H1 (cell line): ENCODE measurements at regions not wholly inside any gene's neighbourhood (a gene's known extent, or its start where the extent isn't known, plus 50 kb on each side); places are given as distances from the start of the nearest gene placed in this dataset.

Experiments
- CTCF ChIA-PET: fragments of 300-600 bp; sonication (Branson Sonifier 250); formaldehyde crosslinking; loops from one replicate; lab custom pipeline; 2021; ENCODE audit not compliant: partially characterized antibody; lab: Charles Lee
- POLR2A ChIA-PET: fragments of 300-600 bp; sonication (Branson Sonifier 250); formaldehyde crosslinking; loops from one replicate; lab custom pipeline; 2021; ENCODE audit warnings: inconsistent platforms; ENCODE audit not compliant: partially characterized antibody; lab: Charles Lee
- DNase-seq, 2 experiments: peaks; one replicate each; pipeline versions ENCODE4 v3.0.0 to v3.0.0-alpha.2; 2010 to 2022; ENCODE audit warnings: low spot score in 2 of 2, low read depth in 1 of 2, mixed read lengths in 1 of 2
- FAIRE-seq: peaks from 2 replicates; lab custom pipeline; 2011; peaks lifted over from hg19 to GRCh38; lab: Jason Lieb, UNC
- H2AFZ ChIP-seq: 2 replicates; pipeline ENCODE4 v1.8.1; 2012; ENCODE audit warnings: low read length, inconsistent platforms
- H2AK5ac ChIP-seq: 2 replicates; pipeline ENCODE4 v1.6.1; 2013; ENCODE audit warnings: low read depth, low read length
- H2BK120ac ChIP-seq: replicated peaks from 2 replicates; pipeline ENCODE3; 2013; ENCODE audit warnings: low read depth, low read length, inconsistent platforms
- H2BK12ac ChIP-seq: 2 replicates; pipeline ENCODE4 v1.6.1; 2013; ENCODE audit warnings: low read depth, low read length
- H2BK15ac ChIP-seq: 2 replicates; pipeline ENCODE4 v1.6.1; 2013; ENCODE audit warnings: low read length
- H2BK20ac ChIP-seq: 2 replicates; pipeline ENCODE4 v1.6.1; 2013; ENCODE audit warnings: low read length
- H2BK5ac ChIP-seq: 2 replicates; pipeline ENCODE4 v1.6.1; 2013; ENCODE audit warnings: low read depth, low read length
- H3K14ac ChIP-seq: 2 replicates; pipeline ENCODE4 v1.6.1; 2013; ENCODE audit warnings: inconsistent platforms; ENCODE audit not compliant: insufficient read length
- H3K18ac ChIP-seq: 2 replicates; pipeline ENCODE4 v1.6.1; 2013; ENCODE audit warnings: low read length; ENCODE audit errors: extremely low read depth
- H3K23ac ChIP-seq: 2 replicates; pipeline ENCODE4 v1.6.1; 2013; ENCODE audit warnings: inconsistent platforms; ENCODE audit not compliant: insufficient read length
- H3K23me2 ChIP-seq: 2 replicates; pipeline ENCODE4 v1.6.1; 2013; ENCODE audit warnings: low read depth, low read length
- H3K27ac ChIP-seq: 2 replicates; pipeline ENCODE4 v1.6.1; 2011; ENCODE audit warnings: low read depth, low read length, inconsistent platforms
- H3K27me3 ChIP-seq, 4 experiments: replicated peaks in 1 of 4; 1 replicate in 1 of 4; 2 replicates in 3 of 4; pipeline versions ENCODE4 v1.6.1 to v1.8.1; 2011 to 2013; ENCODE audit warnings: low read length in 3 of 4, mild to moderate bottlenecking in 3 of 4, inconsistent platforms in 2 of 4, mixed read lengths in 2 of 4, moderate library complexity in 1 of 4; ENCODE audit not compliant: control insufficient read depth in 3 of 4, insufficient read depth in 3 of 4; ENCODE audit errors: extremely low read depth in 1 of 4
- H3K36me3 ChIP-seq, 4 experiments: 2 replicates each; pipeline versions ENCODE4 v1.6.1 to v1.8.1; 2011 to 2013; ENCODE audit warnings: mild to moderate bottlenecking in 4 of 4, low read length in 3 of 4, moderate library complexity in 2 of 4, control low read depth in 1 of 4, inconsistent platforms in 1 of 4; ENCODE audit not compliant: insufficient read depth in 4 of 4, control insufficient read depth in 2 of 4
- H3K4ac ChIP-seq: replicated peaks from 2 replicates; pipeline ENCODE3; 2013; ENCODE audit warnings: low read length, low read depth, mixed read lengths, inconsistent platforms; ENCODE audit not compliant: insufficient read length
- H3K4me1 ChIP-seq, 4 experiments: replicated peaks in 1 of 4; 1 replicate in 1 of 4; 2 replicates in 3 of 4; pipeline versions ENCODE4 v1.6.1 to v1.8.1; 2011 to 2013; ENCODE audit warnings: low read length in 3 of 4, inconsistent platforms in 2 of 4, mixed read lengths in 1 of 4; ENCODE audit not compliant: insufficient read depth in 4 of 4, control insufficient read depth in 3 of 4
- H3K4me2 ChIP-seq, 2 experiments: 2 replicates each; pipeline versions ENCODE4 v1.6.1 to v1.8.1; 2011 to 2013; ENCODE audit warnings: low read depth in 2 of 2, low read length in 2 of 2, control low read depth in 1 of 2, inconsistent platforms in 1 of 2, mild to moderate bottlenecking in 1 of 2; ENCODE audit not compliant: insufficient read depth in 1 of 2
- H3K4me3 ChIP-seq, 4 experiments: fragments of 200-600, 300-600 bp in 1 of 4; sonication (generic), shearing (Covaris generic), sonication (Bioruptor Twin) in 1 of 4; 2 replicates each; pipeline versions ENCODE4 v1.5.1 to v1.8.1; 2011 to 2016; ENCODE audit warnings: low read length in 4 of 4, low read depth in 3 of 4, control low read depth in 2 of 4, inconsistent platforms in 2 of 4, mild to moderate bottlenecking in 2 of 4, mixed read lengths in 1 of 4, moderate library complexity in 1 of 4; ENCODE audit not compliant: insufficient read depth in 2 of 4; ENCODE audit errors: extremely low read depth in 1 of 4
- H3K56ac ChIP-seq: replicated peaks from 2 replicates; pipeline ENCODE3; 2013; ENCODE audit warnings: low read depth, mild to moderate bottlenecking, mixed read lengths, low read length, inconsistent platforms; ENCODE audit not compliant: insufficient read length
- H3K79me1 ChIP-seq: 2 replicates; pipeline ENCODE4 v1.6.1; 2013; ENCODE audit warnings: low read depth, low read length, control low read depth
- H3K79me2 ChIP-seq, 2 experiments: 2 replicates each; pipeline versions ENCODE4 v1.6.1 to v1.8.1; 2012 to 2013; ENCODE audit warnings: low read length in 2 of 2, mild to moderate bottlenecking in 2 of 2, inconsistent platforms in 1 of 2; ENCODE audit not compliant: insufficient read depth in 2 of 2, control insufficient read depth in 1 of 2
- H3K9ac ChIP-seq, 4 experiments: replicated peaks in 1 of 4; 1 replicate in 1 of 4; 2 replicates in 3 of 4; pipeline versions ENCODE4 v1.6.1 to v1.8.1; 2011 to 2013; ENCODE audit warnings: low read depth in 3 of 4, low read length in 3 of 4, control low read depth in 2 of 4, mild to moderate bottlenecking in 2 of 4, moderate library complexity in 2 of 4, inconsistent platforms in 1 of 4; ENCODE audit errors: extremely low read depth in 1 of 4
- H3K9me3 ChIP-seq, 2 experiments: 2 replicates each; pipeline versions ENCODE4 v1.6.1 to v1.8.1; 2012 to 2013; ENCODE audit warnings: mild to moderate bottlenecking in 2 of 2, moderate library complexity in 2 of 2, control low read depth in 1 of 2, inconsistent platforms in 1 of 2, low read depth in 1 of 2, low read length in 1 of 2, mixed read lengths in 1 of 2; ENCODE audit not compliant: insufficient read depth in 2 of 2
- H4K20me1 ChIP-seq, 2 experiments: replicated peaks in 1 of 2; 2 replicates each; pipeline versions ENCODE3 to v1.8.1; 2011 to 2013; ENCODE audit warnings: inconsistent platforms in 2 of 2, low read length in 2 of 2, mild to moderate bottlenecking in 1 of 2; ENCODE audit not compliant: insufficient read depth in 2 of 2, control insufficient read depth in 1 of 2
- H4K5ac ChIP-seq: 2 replicates; pipeline ENCODE4 v1.6.1; 2013; ENCODE audit warnings: low read length, low read depth, mixed read lengths, inconsistent platforms; ENCODE audit not compliant: insufficient read length
- H4K8ac ChIP-seq: 2 replicates; pipeline ENCODE4 v1.8.0; 2013; ENCODE audit warnings: mild to moderate bottlenecking, moderate library complexity, low read length, inconsistent platforms; ENCODE audit not compliant: insufficient read depth; ENCODE audit errors: extremely low read depth
- H4K91ac ChIP-seq: replicated peaks from 2 replicates; pipeline ENCODE3; 2013; ENCODE audit warnings: low read length, mixed read lengths, inconsistent platforms; ENCODE audit not compliant: insufficient read length
- GTF2F1 ChIP-seq: IDR thresholded peaks from 2 replicates; pipeline ENCODE4 v1.6.1; 2012; ENCODE audit warnings: low read depth, low read length, improper control_type of control experiment, borderline replicate concordance
- WGBS, 2 experiments: shearing (Covaris generic) in 1 of 2; methylation state at CpG; one replicate each; pipeline versions ENCODE4 v1.1.6 to v1.1.7; 2013 to 2015; ENCODE audit warnings: low lambda C conversion rate in 2 of 2, mixed read lengths in 2 of 2, inconsistent platforms in 1 of 2, low coverage in 1 of 2, missing lambda C conversion rate in 1 of 2; ENCODE audit not compliant: insufficient replicate concordance in 2 of 2, insufficient coverage in 1 of 2, insufficient read length in 1 of 2; ENCODE audit errors: extremely low coverage in 1 of 2, missing lambda C conversion rate in 1 of 2; 5-methylcytosine and 5-hydroxymethylcytosine counted together

DNA sequence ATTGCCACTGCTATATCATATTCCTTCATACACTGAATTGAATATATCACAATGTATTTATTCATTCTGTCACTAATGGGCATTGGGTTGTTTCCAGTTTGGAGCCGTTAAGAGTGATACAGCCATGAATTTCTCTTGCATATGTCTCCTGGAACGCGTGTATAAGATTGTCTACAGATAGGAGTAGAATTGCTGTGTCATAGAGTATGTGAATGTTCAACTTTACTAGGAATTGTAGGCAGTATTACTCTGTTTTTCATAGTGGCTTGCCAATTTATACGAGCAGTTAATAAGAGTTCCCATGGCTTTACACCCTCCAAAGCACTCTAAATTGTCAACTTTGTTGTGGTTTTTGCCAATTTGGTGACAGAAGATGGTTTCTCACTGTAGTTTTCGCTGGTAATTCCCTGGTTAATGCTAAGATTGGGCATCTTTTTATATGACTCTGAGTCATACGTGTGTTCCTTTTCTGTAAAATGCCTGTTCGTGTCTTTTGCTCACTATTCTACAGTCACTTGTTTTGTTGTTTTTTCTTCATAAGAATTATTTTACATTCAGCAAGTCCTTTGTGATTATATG, 136.1 kb upstream of the LIPC start:
- no peaks in the 10 kb centered on the region for H3K79me1 ChIP-seq
- no peak overlapping the region for H2AFZ ChIP-seq
- H3K27me3 ChIP-seq, result no peaks in the 10 kb centered on the region
- H2BK15ac ChIP-seq, result no peak overlapping the region
- no peak overlapping the region for H2BK20ac ChIP-seq
- no peak overlapping the region for H2BK120ac ChIP-seq
- 81% methylated on average over 7 of the region's 7 CpGs; no CpG with 5 or more reads in 1 of the 2 experiments for whole genome bisulfite sequencing, 2 experiments
- no peak for FAIRE-seq
- no peak overlapping the region for H3K4ac ChIP-seq
- peaks cover 0 to 3% (median 0%) of the 10 kb centered on the region in 4 experiments; a peak in 1 of 8 replicates for H3K36me3 ChIP-seq
- CTCF ChIA-PET, result interaction anchor here (0.7 to 2.8 kb wide), 3 partner anchors 8 to 26 kb away, joined by 3 to 15 read pairs (median 4); no protein-coding TSS in a partner anchor
- H2AK5ac ChIP-seq, result no peak overlapping the region
- H3K56ac ChIP-seq, result no peak overlapping the region
- no peak for TF ChIP-seq GTF2F1
- TF ChIP-seq, all 59 proteins: peak for 0
- Histone ChIP-seq H3K9me3 (peaks cover 10 to 13% of the 10 kb centered on the region in 2 experiments; a peak in 3 of 4 replicates), H3K9ac (no peak overlapping the region), H3K23ac (no peak overlapping the region), H3K23me2 (no peaks in the 10 kb centered on the region), H2BK5ac (no peak overlapping the region), H4K20me1 (no peaks in the 10 kb centered on the region), H4K5ac (no peak overlapping the region), H3K14ac (no peak overlapping the region), H3K4me1 (peaks cover 0 to 9% (median 5%) of the 10 kb centered on the region in 4 experiments; a peak in 3 of 7 replicates), H4K91ac (no peak overlapping the region), H4K8ac (no peak overlapping the region), H3K4me2 (no peak overlapping the region), H3K79me2 (no peaks in the 10 kb centered on the region), H3K18ac (no peak overlapping the region), H2BK12ac (no peak overlapping the region), H3K4me3 (no peak overlapping the region), H3K27ac (no peak overlapping the region)
- DNase-seq, result no peak
- POLR2A ChIA-PET, result interaction anchor here (1.5 kb wide), 1 partner anchor 14 kb away, joined by 4 read pairs; no protein-coding TSS in a partner anchor
